MM.1S (cell line): ENCODE measurements at regions not wholly inside any gene's neighbourhood (a gene's known extent, or its start where the extent isn't known, plus 50 kb on each side); places are given as distances from the start of the nearest gene placed in this dataset.
A peak's percentile ranks its signal among the peaks of the same experiment; 100 is the strongest.

Experiments used
- DNase-seq: peaks from one replicate; pipeline ENCODE4 v3.0.0-alpha.2; 2015
- H2AFZ ChIP-seq: fragments of 300-600 bp; sonication (generic); 2 replicates; pipeline ENCODE4 v1.6.0; 2016; ENCODE audit warnings: antibody characterized with exemption, low read length
- H3F3A ChIP-seq: fragments of 300-600 bp; sonication (generic); 2 replicates; pipeline ENCODE4 v1.6.1; 2016; ENCODE audit warnings: mild to moderate bottlenecking, antibody characterized with exemption, low read length, moderate library complexity, mixed read lengths; ENCODE audit not compliant: insufficient read depth
- H3K27ac ChIP-seq: fragments of 300-600 bp; sonication (generic); 2 replicates; pipeline ENCODE4 v1.5.1; 2016; ENCODE audit warnings: mild to moderate bottlenecking, low read length
- H3K27me3 ChIP-seq: fragments of 300-600 bp; sonication (generic); replicated peaks from 2 replicates; pipeline ENCODE4 v1.6.0; 2016; ENCODE audit warnings: low read length; ENCODE audit not compliant: insufficient read depth
- H3K36me3 ChIP-seq: fragments of 300-600 bp; sonication (generic); replicated peaks from 2 replicates; pipeline ENCODE4 v1.6.1; 2016; ENCODE audit warnings: mild to moderate bottlenecking, low read length, mixed read lengths; ENCODE audit not compliant: insufficient read depth
- H3K4me1 ChIP-seq: fragments of 300-600 bp; sonication (generic); 2 replicates; pipeline ENCODE4 v1.6.1; 2016; ENCODE audit warnings: low read length, mixed read lengths
- H3K4me2 ChIP-seq: fragments of 300-600 bp; sonication (generic); 2 replicates; pipeline ENCODE4 v1.6.0; 2016; ENCODE audit warnings: low read depth, low read length
- H3K4me3 ChIP-seq: fragments of 300-600 bp; sonication (generic); 2 replicates; pipeline ENCODE4 v1.5.1; 2016; ENCODE audit warnings: low read length, mixed read lengths
- H3K79me2 ChIP-seq: fragments of 300-600 bp; sonication (generic); 2 replicates; pipeline ENCODE4 v1.6.1; 2016; ENCODE audit warnings: mixed run types, low read length, mixed read lengths
- H3K9ac ChIP-seq: fragments of 300-600 bp; sonication (generic); 2 replicates; pipeline ENCODE4 v1.6.1; 2016; ENCODE audit warnings: low read length, mixed read lengths
- H3K9me2 ChIP-seq: fragments of 300-600 bp; sonication (generic); replicated peaks from 2 replicates; pipeline ENCODE4 v1.6.1; 2016; ENCODE audit warnings: mild to moderate bottlenecking, low read length, mixed read lengths; ENCODE audit not compliant: insufficient read depth
- H3K9me3 ChIP-seq: fragments of 300-600 bp; sonication (generic); replicated peaks from 2 replicates; pipeline ENCODE4 v1.6.1; 2016; ENCODE audit warnings: mild to moderate bottlenecking, low read length, mixed read lengths; ENCODE audit not compliant: insufficient read depth
- H4K20me1 ChIP-seq: fragments of 300-600 bp; sonication (generic); 2 replicates; pipeline ENCODE4 v1.6.1; 2016; ENCODE audit warnings: mild to moderate bottlenecking, low read length, moderate library complexity, mixed read lengths; ENCODE audit not compliant: insufficient read depth
- CTCF ChIP-seq: fragments of 300-600 bp; sonication (generic); IDR thresholded peaks from 2 replicates; pipeline ENCODE4 v1.5.1; 2016; ENCODE audit warnings: antibody characterized with exemption, low read length, mixed read lengths
- EZH2 ChIP-seq: fragments of 300-600 bp; sonication (generic); optimal IDR thresholded peaks from 2 replicates; pipeline ENCODE3; 2017; ENCODE audit warnings: low read depth, mild to moderate bottlenecking, antibody characterized with exemption, low read length, mixed read lengths
- EZH2phosphoT487 ChIP-seq: fragments of 300-600 bp; sonication (generic); IDR thresholded peaks from 2 replicates; pipeline ENCODE4 v1.6.1; 2018; ENCODE audit warnings: antibody characterized with exemption, low read length

DNA sequence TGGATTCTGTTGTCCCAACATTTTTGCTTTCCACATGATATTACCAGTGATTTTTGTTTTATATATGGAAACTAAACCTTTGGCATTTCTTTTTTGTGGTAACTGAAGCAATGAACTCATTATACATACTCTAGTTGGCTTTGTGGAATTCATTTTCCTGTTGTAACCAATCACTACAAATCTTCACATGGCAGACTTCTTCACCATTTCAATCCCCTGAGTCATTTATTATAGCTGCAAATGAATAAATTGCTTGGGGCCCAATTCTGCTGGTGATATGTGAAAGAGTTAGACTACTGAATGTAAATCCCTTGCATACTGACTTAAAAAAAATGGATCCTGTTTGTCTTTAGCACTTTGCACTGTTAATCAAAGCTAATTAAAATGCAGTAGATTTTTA is 1709.6 kb upstream of the WWC1 start:
- H3K4me1 ChIP-seq: no peaks in the 10 kb centered on the region
- no peaks in the 10 kb centered on the region for H3K79me2 ChIP-seq
- H3K4me2 ChIP-seq: no peak overlapping the region
- H2AFZ ChIP-seq: no peak overlapping the region
- H3K9me3 ChIP-seq: no peaks in the 10 kb centered on the region
- H3K9me2 ChIP-seq: no peaks in the 10 kb centered on the region
- no peaks in the 10 kb centered on the region for H3F3A ChIP-seq
- no peak for DNase-seq
- no peak overlapping the region for H3K27ac ChIP-seq
- no peak for TF ChIP-seq EZH2phosphoT487
- no peaks in the 10 kb centered on the region for H3K36me3 ChIP-seq
- no peak overlapping the region for H3K9ac ChIP-seq
- no peaks in the 10 kb centered on the region for H4K20me1 ChIP-seq
- H3K27me3 ChIP-seq: no peaks in the 10 kb centered on the region
- no peak overlapping the region for H3K4me3 ChIP-seq

DNA sequence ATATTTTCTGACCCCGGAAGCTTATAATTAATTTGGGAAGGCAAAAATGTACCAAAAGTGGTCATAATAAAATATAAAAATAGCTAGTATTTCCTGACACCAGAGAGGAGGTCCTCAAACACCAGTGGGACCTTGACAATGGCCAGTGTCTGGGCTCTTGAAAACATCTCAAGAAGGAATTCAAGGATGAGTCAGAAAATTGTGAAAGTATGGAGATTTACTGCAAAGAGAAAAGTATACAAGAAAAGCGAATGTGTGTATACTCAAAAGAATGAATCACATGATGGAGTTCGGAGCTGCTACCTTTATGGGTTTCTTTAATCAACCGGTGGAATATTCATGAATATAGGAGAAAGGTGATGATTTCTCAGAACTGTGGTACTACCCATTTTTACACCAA is 1709.0 kb upstream of the WWC1 start:
- Histone ChIP-seq H3K27me3 (no peaks in the 10 kb centered on the region), H3K79me2 (no peaks in the 10 kb centered on the region), H3K9me3 (no peaks in the 10 kb centered on the region)

DNA sequence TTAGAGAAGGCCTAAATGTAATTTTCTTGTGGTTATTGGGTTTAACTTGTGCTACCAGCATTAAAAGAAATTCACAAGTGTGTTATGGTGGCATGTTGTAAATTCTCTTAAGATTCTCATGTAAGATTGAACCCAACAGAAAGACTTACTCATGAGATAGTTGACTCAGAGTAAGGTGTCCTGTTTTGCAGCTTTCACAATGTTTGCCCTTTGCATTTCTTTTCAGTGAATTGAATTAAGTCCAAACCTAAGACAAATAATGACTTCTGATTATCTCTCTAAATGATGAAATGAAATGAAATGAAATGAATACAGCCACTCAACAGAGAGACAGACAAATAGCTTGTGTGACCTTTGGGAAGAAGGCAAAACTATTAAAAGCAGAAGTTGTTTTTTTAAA is 1696.9 kb upstream of the WWC1 start:
- H3K79me2 ChIP-seq: no peaks in the 10 kb centered on the region
- no peak overlapping the region for H3K27ac ChIP-seq
- no peaks in the 10 kb centered on the region for H3K9me2 ChIP-seq
- H3K9ac ChIP-seq: no peak overlapping the region
- H3F3A ChIP-seq: no peaks in the 10 kb centered on the region
- no peaks in the 10 kb centered on the region for H3K36me3 ChIP-seq
- H2AFZ ChIP-seq: no peak overlapping the region
- H3K4me3 ChIP-seq: no peak overlapping the region
- H3K27me3 ChIP-seq: no peaks in the 10 kb centered on the region
- peaks cover 8% of the 10 kb centered on the region; the same call in 1 of the 2 replicates for H3K4me1 ChIP-seq
- H4K20me1 ChIP-seq: no peaks in the 10 kb centered on the region
- no peak for TF ChIP-seq CTCF
- TF ChIP-seq EZH2: no peak
- TF ChIP-seq EZH2phosphoT487: no peak
- no peak overlapping the region for H3K4me2 ChIP-seq
- DNase-seq: no peak
- H3K9me3 ChIP-seq: no peaks in the 10 kb centered on the region

More for the DNA sequence above, 1709.0 kb upstream of the WWC1 start:
- H3K27ac ChIP-seq: no peak overlapping the region
- H3K9me2 ChIP-seq: no peaks in the 10 kb centered on the region
- H3K4me3 ChIP-seq: no peak overlapping the region
- no peak for TF ChIP-seq EZH2
- TF ChIP-seq CTCF: no peak
- no peak for TF ChIP-seq EZH2phosphoT487
- no peaks in the 10 kb centered on the region for H3K4me1 ChIP-seq
- H2AFZ ChIP-seq: no peak overlapping the region
- no peak overlapping the region for H3K4me2 ChIP-seq
- no peak overlapping the region for H3K9ac ChIP-seq
- no peaks in the 10 kb centered on the region for H4K20me1 ChIP-seq
- no peaks in the 10 kb centered on the region for H3K36me3 ChIP-seq
- no peak for DNase-seq
- H3F3A ChIP-seq: no peaks in the 10 kb centered on the region

DNA sequence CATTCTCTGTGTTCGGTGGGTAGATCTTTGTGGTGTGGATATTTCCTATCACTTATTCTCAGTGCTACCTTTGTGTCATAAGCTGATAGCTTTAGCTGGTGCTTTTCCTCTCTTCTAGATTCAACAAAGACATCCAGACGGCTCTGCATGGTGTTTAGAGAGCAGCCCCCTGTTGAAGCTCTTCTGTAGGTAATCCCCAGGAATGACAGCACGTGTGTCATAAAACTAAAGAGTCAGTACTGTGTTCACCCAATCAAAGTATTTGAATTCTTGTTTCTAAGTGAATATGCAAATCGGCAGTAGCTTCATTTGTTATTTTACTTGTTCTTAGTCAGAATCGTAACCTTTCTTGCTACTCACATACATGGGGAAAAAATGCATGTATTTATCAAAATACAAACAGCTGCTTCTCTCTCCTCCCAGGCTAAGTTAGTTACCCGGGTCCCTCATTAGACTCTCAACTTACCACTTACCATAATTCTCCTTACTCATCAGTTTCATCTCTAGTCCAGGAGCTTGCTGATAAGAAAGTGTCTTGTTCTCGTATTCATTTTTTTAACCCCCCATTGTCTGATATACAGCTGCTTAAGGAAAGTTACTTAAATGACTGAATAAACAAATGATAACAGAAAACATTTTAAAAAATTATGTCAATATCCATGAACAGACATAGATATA is 1696.0 kb upstream of the WWC1 start:
- Histone ChIP-seq H3K27ac (no peak overlapping the region), H2AFZ (peak overlapping the region; percentile 12; the same call in 1 of the 2 replicates), H3K79me2 (no peaks in the 10 kb centered on the region), H3K4me2 (peak overlapping the region; percentile 41), H3F3A (no peaks in the 10 kb centered on the region), H3K9ac (no peak overlapping the region), H3K9me2 (no peaks in the 10 kb centered on the region), H3K27me3 (no peaks in the 10 kb centered on the region), H3K36me3 (no peaks in the 10 kb centered on the region), H3K4me1 (peaks cover 8% of the 10 kb centered on the region; the same call in 1 of the 2 replicates), H4K20me1 (no peaks in the 10 kb centered on the region), H3K9me3 (no peaks in the 10 kb centered on the region), H3K4me3 (no peak overlapping the region)
- peak; percentile 67 for DNase-seq
- TF ChIP-seq CTCF (no peak), EZH2 (no peak), EZH2phosphoT487 (no peak)
